ENCODE measurements at regions not wholly inside any gene's neighbourhood (a gene's known extent, or its start where the extent isn't known, plus 50 kb on each side); places are given as distances from the start of the nearest gene placed in this dataset.

DNA sequence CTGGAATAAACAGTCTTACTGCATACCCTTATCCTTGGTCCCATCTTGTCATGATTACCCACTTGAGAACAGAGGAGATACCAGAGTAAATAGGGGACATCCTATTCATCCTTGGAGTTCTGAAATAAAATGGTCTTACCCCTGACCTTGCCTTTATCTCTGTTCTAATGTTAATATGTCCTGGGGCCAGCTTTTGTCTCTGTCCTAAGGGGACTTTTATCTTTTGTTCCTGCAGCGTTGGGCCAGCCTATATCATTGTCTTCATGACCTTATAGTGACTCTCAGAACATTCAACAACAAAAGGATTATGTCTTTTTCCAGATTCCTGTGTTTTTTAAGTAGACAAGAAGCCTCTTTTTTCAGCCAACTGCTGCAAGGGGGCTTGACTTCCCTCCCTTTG, 1057.5 kb downstream of the LRFN5 start:
- no peak for TF ChIP-seq POLR2A (IDR thresholded peaks at IDR 0.05)
- TF ChIP-seq CTCF (IDR thresholded peaks at IDR 0.05) = no peak
